ENCODE measurements at regions not wholly inside any gene's neighbourhood (a gene's known extent, or its start where the extent isn't known, plus 50 kb on each side); places are given as distances from the start of the nearest gene placed in this dataset.

GRCh38 chrX:98452456-98452855, 1568.7 kb downstream of the RPA4 start:
- RAD21 ChIA-PET (ENCODE audit: low non-redundant PET in 1 of 2, low total read pairs in 2 of 2, uncharacterized antibody in 2 of 2, unreplicated experiment in 2 of 2) = no interaction called here
- no peak for ATAC-seq

More at GRCh38 chrX:98452456-98452855, 1568.7 kb downstream of the RPA4 start:
- no peak overlapping the region for H3K4me3 ChIP-seq (replicated peaks in 1 of 2; ENCODE audit: low read depth in 1 of 2, low read length in 2 of 2)
- POLR2A ChIA-PET = no interaction called here
- DNase-seq (ENCODE audit: low read depth, low spot score) = no peak
- CTCF ChIA-PET = no interaction called here
- no peaks in the 10 kb centered on the region for H3K79me2 ChIP-seq (ENCODE audit: insufficient read depth, low read length)
- TF ChIP-seq ATF3 (IDR thresholded peaks at IDR 0.05) (no peak), CBX3 (IDR thresholded peaks at IDR 0.05; ENCODE audit: low read depth) (no peak), ZFX (IDR thresholded peaks at IDR 0.05) (no peak), POLR2AphosphoS5 (IDR thresholded peaks at IDR 0.05; ENCODE audit: low read depth, low read length) (no peak), EZH2phosphoT487 (IDR thresholded peaks at IDR 0.05; ENCODE audit: borderline replicate concordance) (no peak), ELF1 (IDR thresholded peaks at IDR 0.05; ENCODE audit: borderline replicate concordance, low read depth) (no peak), EZH2 (IDR thresholded peaks at IDR 0.05) (no peak), REST (IDR thresholded peaks at IDR 0.05; ENCODE audit: low read depth) (no peak), YY1 (IDR thresholded peaks at IDR 0.05; ENCODE audit: extremely low read depth, insufficient replicate concordance, low read depth, low read length) (no peak)
- no peak overlapping the region for H3K4me2 ChIP-seq (ENCODE audit: low read length)
- no peaks in the 10 kb centered on the region for H3K9me2 ChIP-seq (ENCODE audit: insufficient read depth)
- no peaks in the 10 kb centered on the region for H3K27me3 ChIP-seq (ENCODE audit: insufficient read depth, low read length)
- H3K9me3 ChIP-seq (ENCODE audit: control insufficient read depth in 1 of 2, insufficient read depth in 1 of 2, low read depth in 1 of 2, low read length in 2 of 2) = no peaks in the 10 kb centered on the region
- no peaks in the 10 kb centered on the region for H3K36me3 ChIP-seq (ENCODE audit: control insufficient read depth in 1 of 2, insufficient read depth in 2 of 2, low read length in 2 of 2)
- H2AFZ ChIP-seq (ENCODE audit: low read depth, low read length, poor library complexity, severe bottlenecking) = no peak overlapping the region
- H4K20me1 ChIP-seq (ENCODE audit: insufficient read depth) = no peaks in the 10 kb centered on the region
- H3K27ac ChIP-seq (ENCODE audit: low read depth, low read length) = no peak overlapping the region
- intact Hi-C loops (cut with micrococcal nuclease) = no loop called here
- no TSS peak for BruUV-seq (replicated peaks)
- H3K4me1 ChIP-seq (ENCODE audit: control insufficient read depth in 1 of 2, insufficient read depth in 2 of 2, low read length in 2 of 2) = no peaks in the 10 kb centered on the region
- H3K9ac ChIP-seq (ENCODE audit: low read length) = no peak overlapping the region

All from HCT116 (cell line).